Rectal smooth muscle tissue (tissue), 1 donor: ENCODE measurements at regions not wholly inside any gene's neighbourhood (a gene's known extent, or its start where the extent isn't known, plus 50 kb on each side); places are given as distances from the start of the nearest gene placed in this dataset.
"Not testable (repeated sequence)": the region's sequence is repeated elsewhere in the genome, so short reads cannot be mapped to it uniquely, and the experiment has no call there.

Experiments
- H3K27ac ChIP-seq: one replicate; pipeline ENCODE4 v1.7.0; 2013; ENCODE audit warnings: low read depth, low read length, inconsistent platforms
- H3K27me3 ChIP-seq: one replicate; pipeline ENCODE4 v1.7.0; 2013; ENCODE audit warnings: low read length; ENCODE audit not compliant: control insufficient read depth, insufficient read depth
- H3K36me3 ChIP-seq: one replicate; pipeline ENCODE4 v1.7.0; 2013; ENCODE audit warnings: low read length; ENCODE audit not compliant: control insufficient read depth, insufficient read depth
- H3K4me1 ChIP-seq: one replicate; pipeline ENCODE4 v1.7.0; 2013; ENCODE audit warnings: low read length; ENCODE audit not compliant: control insufficient read depth, insufficient read depth
- H3K4me3 ChIP-seq: one replicate; pipeline ENCODE4 v1.7.0; 2013; ENCODE audit warnings: low read length
- H3K9ac ChIP-seq: one replicate; pipeline ENCODE4 v1.7.0; 2013; ENCODE audit warnings: low read length

GRCh38 chr7:68963552-68963951 lies 634.7 kb upstream of the AUTS2 start:
- no peaks in the 10 kb centered on the region for H3K27me3 ChIP-seq

GRCh38 chr7:68964060-68964459 lies 634.2 kb upstream of the AUTS2 start:
- no peaks in the 10 kb centered on the region for H3K4me1 ChIP-seq
- H3K4me3 ChIP-seq = no peak overlapping the region
- H3K27ac ChIP-seq = no peak overlapping the region
- no peaks in the 10 kb centered on the region for H3K36me3 ChIP-seq
- H3K9ac ChIP-seq = no peak overlapping the region
- H3K27me3 ChIP-seq = no peaks in the 10 kb centered on the region

More at GRCh38 chr7:68963552-68963951, 634.7 kb upstream of the AUTS2 start:
- Histone ChIP-seq H3K27ac (no peak overlapping the region), H3K36me3 (no peaks in the 10 kb centered on the region), H3K9ac (no peak overlapping the region), H3K4me1 (no peaks in the 10 kb centered on the region), H3K4me3 (no peak overlapping the region)

- Histone ChIP-seq H3K9ac (no peak overlapping the region), H3K4me1 (no peaks in the 10 kb centered on the region), H3K4me3 (no peak overlapping the region), H3K27me3 (no peaks in the 10 kb centered on the region), H3K36me3 (no peaks in the 10 kb centered on the region), H3K27ac (no peak overlapping the region)
Observed at GRCh38 chr7:68965351-68965750, 632.9 kb upstream of the AUTS2 start.

GRCh38 chr7:68967598-68967997 lies 630.7 kb upstream of the AUTS2 start:
- H3K9ac ChIP-seq = no peak overlapping the region
- no peak overlapping the region for H3K4me3 ChIP-seq
- no peaks in the 10 kb centered on the region for H3K27me3 ChIP-seq
- no peaks in the 10 kb centered on the region for H3K36me3 ChIP-seq
- H3K4me1 ChIP-seq = no peaks in the 10 kb centered on the region
- no peak overlapping the region for H3K27ac ChIP-seq

- H3K27me3 ChIP-seq = no peaks in the 10 kb centered on the region
- no peaks in the 10 kb centered on the region for H3K36me3 ChIP-seq
- no peak overlapping the region for H3K27ac ChIP-seq
- no peak overlapping the region for H3K4me3 ChIP-seq
- no peaks in the 10 kb centered on the region for H3K4me1 ChIP-seq
- H3K9ac ChIP-seq = no peak overlapping the region
Observed at GRCh38 chr7:68969571-68969970, 628.7 kb upstream of the AUTS2 start.

GRCh38 chr7:68971634-68972340 lies 626.5 kb upstream of the AUTS2 start:
- no peaks in the 10 kb centered on the region for H3K4me1 ChIP-seq
- no peaks in the 10 kb centered on the region for H3K36me3 ChIP-seq
- H3K27me3 ChIP-seq = no peaks in the 10 kb centered on the region
- no peak overlapping the region for H3K9ac ChIP-seq
- H3K4me3 ChIP-seq = no peak overlapping the region
- H3K27ac ChIP-seq = no peak overlapping the region

- H3K27me3 ChIP-seq = no peaks in the 10 kb centered on the region
- H3K27ac ChIP-seq = no peak overlapping the region
- H3K9ac ChIP-seq = no peak overlapping the region
- H3K4me1 ChIP-seq = no peaks in the 10 kb centered on the region
- no peak overlapping the region for H3K4me3 ChIP-seq
- H3K36me3 ChIP-seq = no peaks in the 10 kb centered on the region
Observed at GRCh38 chr7:68977385-68978055, 620.8 kb upstream of the AUTS2 start.

- no peak overlapping the region for H3K9ac ChIP-seq
- H3K27me3 ChIP-seq = no peaks in the 10 kb centered on the region
- no peaks in the 10 kb centered on the region for H3K36me3 ChIP-seq
- no peak overlapping the region for H3K4me3 ChIP-seq
- H3K27ac ChIP-seq = no peak overlapping the region
- H3K4me1 ChIP-seq = no peaks in the 10 kb centered on the region
Observed at GRCh38 chr7:68978710-68979109, 619.6 kb upstream of the AUTS2 start.

GRCh38 chr7:68980011-68980410 lies 618.3 kb upstream of the AUTS2 start:
- no peak overlapping the region for H3K9ac ChIP-seq
- H3K27ac ChIP-seq = no peak overlapping the region
- H3K4me1 ChIP-seq = no peaks in the 10 kb centered on the region
- no peaks in the 10 kb centered on the region for H3K36me3 ChIP-seq
- no peak overlapping the region for H3K4me3 ChIP-seq
- no peaks in the 10 kb centered on the region for H3K27me3 ChIP-seq

GRCh38 chr7:68980432-68980831 lies 617.8 kb upstream of the AUTS2 start:
- H3K36me3 ChIP-seq, H3K4me3 ChIP-seq, H3K27me3 ChIP-seq, H3K9ac ChIP-seq, H3K27ac ChIP-seq, H3K4me1 ChIP-seq: not testable (repeated sequence)

- H3K36me3 ChIP-seq = no peaks in the 10 kb centered on the region
- no peak overlapping the region for H3K27ac ChIP-seq
- no peaks in the 10 kb centered on the region for H3K4me1 ChIP-seq
- H3K27me3 ChIP-seq = no peaks in the 10 kb centered on the region
- H3K9ac ChIP-seq = no peak overlapping the region
- H3K4me3 ChIP-seq = no peak overlapping the region
Observed at GRCh38 chr7:68984306-68984705, 614.0 kb upstream of the AUTS2 start.

- no peaks in the 10 kb centered on the region for H3K27me3 ChIP-seq
- H3K4me3 ChIP-seq = no peak overlapping the region
- no peaks in the 10 kb centered on the region for H3K4me1 ChIP-seq
- no peaks in the 10 kb centered on the region for H3K36me3 ChIP-seq
- no peak overlapping the region for H3K9ac ChIP-seq
- H3K27ac ChIP-seq = no peak overlapping the region
Observed at GRCh38 chr7:68994841-68995240, 603.4 kb upstream of the AUTS2 start.

GRCh38 chr7:68998136-68998535 lies 600.1 kb upstream of the AUTS2 start:
- Histone ChIP-seq H3K36me3 (no peaks in the 10 kb centered on the region), H3K4me1 (no peaks in the 10 kb centered on the region), H3K9ac (no peak overlapping the region), H3K27me3 (no peaks in the 10 kb centered on the region), H3K27ac (no peak overlapping the region), H3K4me3 (no peak overlapping the region)
